B cell (primary cell): ENCODE measurements at regions not wholly inside any gene's neighbourhood (a gene's known extent, or its start where the extent isn't known, plus 50 kb on each side); places are given as distances from the start of the nearest gene placed in this dataset.

Experiments
- ATAC-seq: fragments of 200-7000 bp; cut with Tn5 transposase; one replicate; pipeline ENCODE4 v1.10.0; 2021; ENCODE audit warnings: low read depth, mild to moderate bottlenecking, moderate number of reproducible peaks, moderate library complexity
- CTCF ChIA-PET: fragments of 350-600 bp; sonication (Branson Sonifier 250); formaldehyde crosslinking; loops from one replicate; lab custom pipeline; 2021; ENCODE audit warnings: antibody characterized with exemption, inconsistent platforms; lab: Charles Lee
- POLR2A ChIA-PET: fragments of 350-600 bp; sonication (Branson Sonifier 250); formaldehyde crosslinking; loops from one replicate; lab custom pipeline; 2021; ENCODE audit warnings: antibody characterized with exemption; lab: Charles Lee
- DNase-seq: peaks from one replicate; pipeline ENCODE4 v3.0.0; 2013
- H2AFZ ChIP-seq: 2 replicates; pipeline ENCODE4 v1.6.1; 2012; ENCODE audit warnings: mild to moderate bottlenecking, low read depth, low read length; ENCODE audit not compliant: insufficient read depth, poor library complexity, severe bottlenecking
- H3K27ac ChIP-seq, 2 donors: 1 replicate in 1 of 2; 2 replicates in 1 of 2; pipeline ENCODE4 v1.5.1; 2012 to 2013; ENCODE audit warnings: low read length in 2 of 2, mild to moderate bottlenecking in 2 of 2, moderate library complexity in 1 of 2
- H3K27me3 ChIP-seq, 4 experiments: fragments of 200-600 bp in 1 of 4; sonication (generic) in 1 of 4; replicated peaks in 1 of 4; 1 replicate in 2 of 4; 2 replicates in 2 of 4; pipeline versions ENCODE4 v1.6.1 to v1.7.0; 2013 to 2016; ENCODE audit warnings: low read length in 3 of 4, mild to moderate bottlenecking in 2 of 4, mixed read lengths in 1 of 4, moderate library complexity in 1 of 4; ENCODE audit not compliant: insufficient read depth in 4 of 4, control insufficient read depth in 3 of 4; ENCODE audit errors: control extremely low read depth in 1 of 4
- H3K36me3 ChIP-seq, 2 experiments: replicated peaks in 1 of 2; 1 replicate in 1 of 2; 2 replicates in 1 of 2; pipeline versions ENCODE4 v1.6.1 to v1.7.1; 2013; ENCODE audit warnings: low read length in 1 of 2; ENCODE audit not compliant: insufficient read depth in 2 of 2, control insufficient read depth in 1 of 2; ENCODE audit errors: control extremely low read depth in 1 of 2, extremely low read depth in 1 of 2
- H3K4me1 ChIP-seq, 2 donors: fragments of 200-600 bp in 1 of 2; sonication (generic) in 1 of 2; 1 replicate in 1 of 2; 2 replicates in 1 of 2; pipeline versions ENCODE4 v1.5.1 to v1.6.1; 2013 to 2017; ENCODE audit warnings: low read length in 2 of 2; ENCODE audit not compliant: control insufficient read depth in 2 of 2, insufficient read depth in 2 of 2
- H3K4me2 ChIP-seq: replicated peaks from 2 replicates; pipeline ENCODE3; 2012; ENCODE audit warnings: mild to moderate bottlenecking, low read depth, low read length; ENCODE audit not compliant: poor library complexity, severe bottlenecking
- H3K4me3 ChIP-seq, 5 experiments: fragments of 200-600 bp in 1 of 5; sonication (generic) in 1 of 5; 1 replicate in 3 of 5; 2 replicates in 2 of 5; pipeline versions ENCODE4 v1.5.1 to v1.7.0; 2011 to 2016; ENCODE audit warnings: low read length in 4 of 5, mild to moderate bottlenecking in 4 of 5, low read depth in 2 of 5, control low read depth in 1 of 5, moderate library complexity in 1 of 5; ENCODE audit not compliant: insufficient read depth in 1 of 5; ENCODE audit errors: control extremely low read depth in 1 of 5, extremely low read depth in 1 of 5
- H3K79me2 ChIP-seq: fragments of 200-600 bp; sonication (generic); one replicate; pipeline ENCODE4 v1.6.0; 2016; ENCODE audit warnings: low read length; ENCODE audit not compliant: control insufficient read depth, insufficient read depth
- H3K9ac ChIP-seq: fragments of 200-600 bp; sonication (generic); 2 replicates; pipeline ENCODE4 v1.6.1; 2017; ENCODE audit warnings: mild to moderate bottlenecking, low read length, moderate library complexity
- H3K9me3 ChIP-seq, 3 donors: one replicate each; pipeline versions ENCODE4 v1.6.1 to v1.7.1; 2013; ENCODE audit warnings: low read length in 2 of 3; ENCODE audit not compliant: control insufficient read depth in 2 of 3, insufficient read depth in 1 of 3; ENCODE audit errors: control extremely low read depth in 1 of 3
- H4K20me1 ChIP-seq: 2 replicates; pipeline ENCODE4 v1.6.0; 2012; ENCODE audit warnings: mild to moderate bottlenecking, low read length; ENCODE audit not compliant: insufficient read depth, control insufficient read depth, poor library complexity, severe bottlenecking
- H3K27ac Mint-ChIP-seq: one replicate; pipeline ENCODE4 v1.8.0; 2021; ENCODE audit warnings: mixed read lengths
- H3K27me3 Mint-ChIP-seq: one replicate; pipeline ENCODE4 v1.8.0; 2021; ENCODE audit warnings: mixed read lengths
- H3K4me1 Mint-ChIP-seq: one replicate; pipeline ENCODE4 v1.8.0; 2021; ENCODE audit warnings: mixed read lengths
- H3K4me3 Mint-ChIP-seq: one replicate; pipeline ENCODE4 v1.8.0; 2021; ENCODE audit warnings: mixed read lengths
- H3K9me3 Mint-ChIP-seq: one replicate; pipeline ENCODE4 v1.8.0; 2022; ENCODE audit warnings: mixed read lengths; ENCODE audit not compliant: insufficient read depth
- EZH2 ChIP-seq: IDR thresholded peaks from 2 replicates; pipeline ENCODE4 v1.6.1; 2012; ENCODE audit warnings: borderline replicate concordance, low read depth, mild to moderate bottlenecking, moderate library complexity, low read length; ENCODE audit not compliant: insufficient read depth, poor library complexity, severe bottlenecking
- WGBS: methylation state at CpG from one replicate; pipeline ENCODE4 v1.1.5; 2013; ENCODE audit warnings: missing lambda C conversion rate; ENCODE audit not compliant: insufficient coverage; 5-methylcytosine and 5-hydroxymethylcytosine counted together
- intact Hi-C: fragments of 100-400 bp; cut with micrococcal nuclease; formaldehyde crosslinking; loops from one replicate; pipeline ENCODE4 v1.10.0; 2022
- TF ChIP-seq, protein P1 (sequence below): fragments of 200-600 bp; IDR thresholded peaks from one replicate; pipeline ENCODE4 v1.8.0; 2022; ENCODE audit warnings: antibody characterized with exemption, mild to moderate bottlenecking

- DNase-seq (no peak), ATAC-seq (no peak)
- Histone ChIP-seq H3K79me2 (no peaks in the 10 kb centered on the region), H3K4me2 (no peak overlapping the region), H3K36me3 (no peaks in the 10 kb centered on the region), H3K4me1 (no peaks in the 10 kb centered on the region), H3K9me3 (peaks cover 0 to 19% (median 0%) of the 10 kb centered on the region in 3 donors), H3K27ac (no peak overlapping the region), H3K27me3 (no peaks in the 10 kb centered on the region), H4K20me1 (no peaks in the 10 kb centered on the region), H2AFZ (no peak overlapping the region), H3K4me3 (no peak overlapping the region), H3K9ac (no peak overlapping the region)
- H3K4me1 Mint-ChIP-seq = no peaks in the 10 kb centered on the region
- no peaks in the 10 kb centered on the region for H3K9me3 Mint-ChIP-seq
- POLR2A ChIA-PET = no interaction called here
- no peak overlapping the region for H3K27ac Mint-ChIP-seq
- CTCF ChIA-PET = no interaction called here
- intact Hi-C loops = no loop called here
- no peaks in the 10 kb centered on the region for H3K27me3 Mint-ChIP-seq
- WGBS = 17% methylated on average over 1 of the region's 2 CpGs
- TF ChIP-seq, protein P1, sequence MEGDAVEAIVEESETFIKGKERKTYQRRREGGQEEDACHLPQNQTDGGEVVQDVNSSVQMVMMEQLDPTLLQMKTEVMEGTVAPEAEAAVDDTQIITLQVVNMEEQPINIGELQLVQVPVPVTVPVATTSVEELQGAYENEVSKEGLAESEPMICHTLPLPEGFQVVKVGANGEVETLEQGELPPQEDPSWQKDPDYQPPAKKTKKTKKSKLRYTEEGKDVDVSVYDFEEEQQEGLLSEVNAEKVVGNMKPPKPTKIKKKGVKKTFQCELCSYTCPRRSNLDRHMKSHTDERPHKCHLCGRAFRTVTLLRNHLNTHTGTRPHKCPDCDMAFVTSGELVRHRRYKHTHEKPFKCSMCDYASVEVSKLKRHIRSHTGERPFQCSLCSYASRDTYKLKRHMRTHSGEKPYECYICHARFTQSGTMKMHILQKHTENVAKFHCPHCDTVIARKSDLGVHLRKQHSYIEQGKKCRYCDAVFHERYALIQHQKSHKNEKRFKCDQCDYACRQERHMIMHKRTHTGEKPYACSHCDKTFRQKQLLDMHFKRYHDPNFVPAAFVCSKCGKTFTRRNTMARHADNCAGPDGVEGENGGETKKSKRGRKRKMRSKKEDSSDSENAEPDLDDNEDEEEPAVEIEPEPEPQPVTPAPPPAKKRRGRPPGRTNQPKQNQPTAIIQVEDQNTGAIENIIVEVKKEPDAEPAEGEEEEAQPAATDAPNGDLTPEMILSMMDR = no peak
- TF ChIP-seq EZH2 = no peak
- no peak overlapping the region for H3K4me3 Mint-ChIP-seq
These were observed 469.9 kb downstream of the GUCY1A2 start for GRCh38 chr11:106548406-106548805.

- H3K4me1 Mint-ChIP-seq = no peaks in the 10 kb centered on the region
- H3K4me3 Mint-ChIP-seq = no peak overlapping the region
- H3K27ac ChIP-seq = no peak overlapping the region
- no peak overlapping the region for H2AFZ ChIP-seq
- DNase-seq = no peak
- peaks cover 0 to 23% (median 0%) of the 10 kb centered on the region in 3 donors for H3K9me3 ChIP-seq
- no peaks in the 10 kb centered on the region for H3K79me2 ChIP-seq
- H3K27ac Mint-ChIP-seq = no peak overlapping the region
- H3K4me1 ChIP-seq = no peaks in the 10 kb centered on the region
- no peak overlapping the region for H3K4me3 ChIP-seq
- no peaks in the 10 kb centered on the region for H3K27me3 Mint-ChIP-seq
- WGBS = 80% methylated on average over 13 of the region's 13 CpGs
- peaks cover 2% of the 10 kb centered on the region for H3K9me3 Mint-ChIP-seq
- TF ChIP-seq, protein P1 = no peak
- no peak for TF ChIP-seq EZH2
- no peak overlapping the region for H3K9ac ChIP-seq
- H3K36me3 ChIP-seq = no peaks in the 10 kb centered on the region
- H4K20me1 ChIP-seq = no peaks in the 10 kb centered on the region
- CTCF ChIA-PET = no interaction called here
- POLR2A ChIA-PET = no interaction called here
- intact Hi-C loops = no loop called here
- no peaks in the 10 kb centered on the region for H3K27me3 ChIP-seq
- no peak for ATAC-seq
- no peak overlapping the region for H3K4me2 ChIP-seq
These were observed 466.3 kb downstream of the GUCY1A2 start for GRCh38 chr11:106551744-106552673.
